IPS DF 4.7 (cell line): ENCODE measurements at regions not wholly inside any gene's neighbourhood (a gene's known extent, or its start where the extent isn't known, plus 50 kb on each side); places are given as distances from the start of the nearest gene placed in this dataset.
A peak's percentile ranks its signal among the peaks of the same experiment; 100 is the strongest.
"Not testable (repeated sequence)": the region's sequence is repeated elsewhere in the genome, so short reads cannot be mapped to it uniquely, and the experiment has no call there.

Experiments
- DNase-seq: peaks from one replicate; pipeline ENCODE4 v3.0.0-alpha.2; 2013; ENCODE audit warnings: low spot score; ENCODE audit errors: extremely low read depth

- DNase-seq = no peak
These were observed 72.7 kb upstream of the HSPA9 start for GRCh38 chr5:138647794-138648410.

- DNase-seq = no peak
These were observed 72.1 kb upstream of the HSPA9 start for GRCh38 chr5:138647261-138647788.

- DNase-seq = no peak
These were observed 71.5 kb upstream of the HSPA9 start for GRCh38 chr5:138646671-138647070.

- no peak for DNase-seq
These were observed 70.8 kb upstream of the HSPA9 start for GRCh38 chr5:138645778-138646575.

GRCh38 chr5:138643040-138643791 lies 68.0 kb upstream of the HSPA9 start:
- DNase-seq = no peak

GRCh38 chr5:138641547-138642298 lies 66.5 kb upstream of the HSPA9 start:
- peak; percentile 51 for DNase-seq

GRCh38 chr5:138640646-138641254 lies 65.5 kb upstream of the HSPA9 start:
- DNase-seq = no peak

- no peak for DNase-seq
These were observed 64.9 kb upstream of the HSPA9 start for GRCh38 chr5:138640138-138640537.

GRCh38 chr5:138639326-138639725 lies 64.1 kb upstream of the HSPA9 start:
- DNase-seq = no peak

- DNase-seq = no peak
These were observed 62.1 kb upstream of the HSPA9 start for GRCh38 chr5:138637256-138637655.

- no peak for DNase-seq
These were observed 61.3 kb upstream of the HSPA9 start for GRCh38 chr5:138636398-138636944.

GRCh38 chr5:138635708-138636107 lies 60.5 kb upstream of the HSPA9 start:
- no peak for DNase-seq

- DNase-seq = no peak
These were observed 60.1 kb upstream of the HSPA9 start for GRCh38 chr5:138635265-138635664.

- not testable (repeated sequence) for DNase-seq
These were observed 59.6 kb upstream of the HSPA9 start for GRCh38 chr5:138634804-138635203.

GRCh38 chr5:138632900-138633489 lies 57.8 kb upstream of the HSPA9 start:
- DNase-seq = peak; percentile 95

GRCh38 chr5:138631096-138631928 lies 56.1 kb upstream of the HSPA9 start:
- DNase-seq = no peak

GRCh38 chr5:138629392-138629791 lies 54.2 kb upstream of the HSPA9 start:
- DNase-seq = no peak

- no peak for DNase-seq
These were observed 51.2 kb upstream of the HSPA9 start for GRCh38 chr5:138626333-138626944.

- DNase-seq = no peak
These were observed 49.9 kb upstream of the HSPA9 start for GRCh38 chr5:138625134-138625533.
